ENCODE measurements at regions not wholly inside any gene's neighbourhood (a gene's known extent, or its start where the extent isn't known, plus 50 kb on each side); places are given as distances from the start of the nearest gene placed in this dataset.
"Not testable (repeated sequence)": the region's sequence is repeated elsewhere in the genome, so short reads cannot be mapped to it uniquely, and the experiment has no call there.

DNA sequence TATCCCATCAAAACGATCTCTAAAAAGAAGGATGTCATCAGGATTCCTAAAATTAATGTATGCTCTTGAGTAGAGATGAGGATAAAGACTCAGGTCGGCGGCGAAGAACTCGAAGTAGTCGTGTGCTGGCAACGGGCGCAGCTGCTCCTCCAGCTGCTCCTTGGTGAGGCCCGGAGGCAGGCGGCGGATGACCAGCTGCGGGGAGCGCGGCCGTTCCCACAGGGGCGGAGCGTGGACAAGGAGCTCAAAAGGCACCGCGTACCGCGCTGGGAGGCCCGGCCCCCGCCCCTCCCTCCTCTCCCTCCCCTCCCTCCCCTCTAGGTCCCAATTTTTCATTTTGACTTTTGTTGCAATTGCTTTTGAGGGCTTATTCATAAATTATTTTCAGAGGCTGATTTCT, 90.7 kb downstream of the LGALS9B start:
- TF ChIP-seq, protein P1, sequence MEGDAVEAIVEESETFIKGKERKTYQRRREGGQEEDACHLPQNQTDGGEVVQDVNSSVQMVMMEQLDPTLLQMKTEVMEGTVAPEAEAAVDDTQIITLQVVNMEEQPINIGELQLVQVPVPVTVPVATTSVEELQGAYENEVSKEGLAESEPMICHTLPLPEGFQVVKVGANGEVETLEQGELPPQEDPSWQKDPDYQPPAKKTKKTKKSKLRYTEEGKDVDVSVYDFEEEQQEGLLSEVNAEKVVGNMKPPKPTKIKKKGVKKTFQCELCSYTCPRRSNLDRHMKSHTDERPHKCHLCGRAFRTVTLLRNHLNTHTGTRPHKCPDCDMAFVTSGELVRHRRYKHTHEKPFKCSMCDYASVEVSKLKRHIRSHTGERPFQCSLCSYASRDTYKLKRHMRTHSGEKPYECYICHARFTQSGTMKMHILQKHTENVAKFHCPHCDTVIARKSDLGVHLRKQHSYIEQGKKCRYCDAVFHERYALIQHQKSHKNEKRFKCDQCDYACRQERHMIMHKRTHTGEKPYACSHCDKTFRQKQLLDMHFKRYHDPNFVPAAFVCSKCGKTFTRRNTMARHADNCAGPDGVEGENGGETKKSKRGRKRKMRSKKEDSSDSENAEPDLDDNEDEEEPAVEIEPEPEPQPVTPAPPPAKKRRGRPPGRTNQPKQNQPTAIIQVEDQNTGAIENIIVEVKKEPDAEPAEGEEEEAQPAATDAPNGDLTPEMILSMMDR (tag by site-specific recombination; IDR thresholded peaks at IDR 0.05) = not testable (repeated sequence)
- not testable (repeated sequence) for TF ChIP-seq ZNF701 (tag by site-specific recombination; IDR thresholded peaks at IDR 0.05); ZNF121 (tag by site-specific recombination; IDR thresholded peaks at IDR 0.05); KLF10 (tag by site-specific recombination; IDR thresholded peaks at IDR 0.05); GLIS1 (tag by site-specific recombination; IDR thresholded peaks at IDR 0.05); ZNF510 (tag by site-specific recombination; IDR thresholded peaks at IDR 0.05; ENCODE audit: insufficient replicate concordance); ZNF768 (tag by site-specific recombination; IDR thresholded peaks at IDR 0.05); YY1 (tag by site-specific recombination; IDR thresholded peaks at IDR 0.05); ZNF350 (tag by site-specific recombination; IDR thresholded peaks at IDR 0.05)
- TF ChIP-seq, protein P2, sequence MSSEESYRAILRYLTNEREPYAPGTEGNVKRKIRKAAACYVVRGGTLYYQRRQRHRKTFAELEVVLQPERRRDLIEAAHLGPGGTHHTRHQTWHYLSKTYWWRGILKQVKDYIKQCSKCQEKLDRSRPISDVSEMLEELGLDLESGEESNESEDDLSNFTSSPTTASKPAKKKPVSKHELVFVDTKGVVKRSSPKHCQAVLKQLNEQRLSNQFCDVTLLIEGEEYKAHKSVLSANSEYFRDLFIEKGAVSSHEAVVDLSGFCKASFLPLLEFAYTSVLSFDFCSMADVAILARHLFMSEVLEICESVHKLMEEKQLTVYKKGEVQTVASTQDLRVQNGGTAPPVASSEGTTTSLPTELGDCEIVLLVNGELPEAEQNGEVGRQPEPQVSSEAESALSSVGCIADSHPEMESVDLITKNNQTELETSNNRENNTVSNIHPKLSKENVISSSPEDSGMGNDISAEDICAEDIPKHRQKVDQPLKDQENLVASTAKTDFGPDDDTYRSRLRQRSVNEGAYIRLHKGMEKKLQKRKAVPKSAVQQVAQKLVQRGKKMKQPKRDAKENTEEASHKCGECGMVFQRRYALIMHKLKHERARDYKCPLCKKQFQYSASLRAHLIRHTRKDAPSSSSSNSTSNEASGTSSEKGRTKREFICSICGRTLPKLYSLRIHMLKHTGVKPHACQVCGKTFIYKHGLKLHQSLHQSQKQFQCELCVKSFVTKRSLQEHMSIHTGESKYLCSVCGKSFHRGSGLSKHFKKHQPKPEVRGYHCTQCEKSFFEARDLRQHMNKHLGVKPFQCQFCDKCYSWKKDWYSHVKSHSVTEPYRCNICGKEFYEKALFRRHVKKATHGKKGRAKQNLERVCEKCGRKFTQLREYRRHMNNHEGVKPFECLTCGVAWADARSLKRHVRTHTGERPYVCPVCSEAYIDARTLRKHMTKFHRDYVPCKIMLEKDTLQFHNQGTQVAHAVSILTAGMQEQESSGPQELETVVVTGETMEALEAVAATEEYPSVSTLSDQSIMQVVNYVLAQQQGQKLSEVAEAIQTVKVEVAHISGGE (tag by site-specific recombination; conservative IDR thresholded peaks at IDR 0.05; ENCODE audit: low read depth) = not testable (repeated sequence)
- TF ChIP-seq, protein P3, sequence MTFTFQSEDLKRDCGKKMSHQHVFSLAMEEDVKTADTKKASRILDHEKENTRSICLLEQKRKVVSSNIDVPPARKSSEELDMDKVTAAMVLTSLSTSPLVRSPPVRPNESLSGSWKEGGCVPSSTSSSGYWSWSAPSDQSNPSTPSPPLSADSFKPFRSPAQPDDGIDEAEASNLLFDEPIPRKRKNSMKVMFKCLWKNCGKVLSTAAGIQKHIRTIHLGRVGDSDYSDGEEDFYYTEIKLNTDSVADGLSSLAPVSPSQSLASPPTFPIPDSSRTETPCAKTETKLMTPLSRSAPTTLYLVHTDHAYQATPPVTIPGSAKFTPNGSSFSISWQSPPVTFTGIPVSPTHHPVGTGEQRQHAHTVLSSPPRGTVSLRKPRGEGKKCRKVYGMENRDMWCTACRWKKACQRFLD (tag by site-specific recombination; IDR thresholded peaks at IDR 0.05) = not testable (repeated sequence)
- TF ChIP-seq, protein P4, sequence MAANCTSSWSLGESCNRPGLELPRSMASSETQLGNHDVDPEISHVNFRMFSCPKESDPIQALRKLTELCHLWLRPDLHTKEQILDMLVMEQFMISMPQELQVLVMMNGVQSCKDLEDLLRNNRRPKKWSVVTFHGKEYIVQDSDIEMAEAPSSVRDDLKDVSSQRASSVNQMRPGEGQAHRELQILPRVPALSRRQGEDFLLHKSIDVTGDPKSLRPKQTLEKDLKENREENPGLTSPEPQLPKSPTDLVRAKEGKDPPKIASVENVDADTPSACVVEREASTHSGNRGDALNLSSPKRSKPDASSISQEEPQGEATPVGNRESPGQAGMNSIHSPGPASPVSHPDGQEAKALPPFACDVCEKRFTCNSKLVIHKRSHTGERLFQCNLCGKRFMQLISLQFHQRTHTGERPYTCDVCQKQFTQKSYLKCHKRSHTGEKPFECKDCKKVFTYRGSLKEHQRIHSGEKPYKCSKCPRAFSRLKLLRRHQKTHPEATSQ (tag by site-specific recombination; IDR thresholded peaks at IDR 0.05) = not testable (repeated sequence)
- TF ChIP-seq, protein P5, sequence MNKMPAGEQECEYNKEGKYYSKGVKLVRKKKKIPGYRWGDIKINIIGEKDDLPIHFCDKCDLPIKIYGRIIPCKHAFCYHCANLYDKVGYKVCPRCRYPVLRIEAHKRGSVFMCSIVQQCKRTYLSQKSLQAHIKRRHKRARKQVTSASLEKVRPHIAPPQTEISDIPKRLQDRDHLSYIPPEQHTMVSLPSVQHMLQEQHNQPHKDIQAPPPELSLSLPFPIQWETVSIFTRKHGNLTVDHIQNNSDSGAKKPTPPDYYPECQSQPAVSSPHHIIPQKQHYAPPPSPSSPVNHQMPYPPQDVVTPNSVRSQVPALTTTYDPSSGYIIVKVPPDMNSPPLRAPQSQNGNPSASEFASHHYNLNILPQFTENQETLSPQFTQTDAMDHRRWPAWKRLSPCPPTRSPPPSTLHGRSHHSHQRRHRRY (tag by site-specific recombination; IDR thresholded peaks at IDR 0.05) = not testable (repeated sequence)
